SK-N-MC (cell line): ENCODE measurements at regions not wholly inside any gene's neighbourhood (a gene's known extent, or its start where the extent isn't known, plus 50 kb on each side); places are given as distances from the start of the nearest gene placed in this dataset.

Experiments used
- EZH2 ChIP-seq: fragments of 200-600 bp; sonication (generic); IDR thresholded peaks from one replicate; pipeline ENCODE4 v1.6.1; 2017; ENCODE audit warnings: antibody characterized with exemption
- FOXP2 ChIP-seq: optimal IDR thresholded peaks from 2 replicates; pipeline ENCODE3; 2011; ENCODE audit warnings: mild to moderate bottlenecking, moderate library complexity; ENCODE audit not compliant: insufficient read depth; ENCODE audit errors: extremely low read length, control extremely low read depth
- POLR2AphosphoS5 ChIP-seq: IDR thresholded peaks from 2 replicates; pipeline ENCODE4 v1.6.1; 2012; ENCODE audit warnings: mild to moderate bottlenecking, low read depth, low read length, borderline replicate concordance

- TF ChIP-seq POLR2AphosphoS5 = no peak
- TF ChIP-seq EZH2 = no peak
- no peak for TF ChIP-seq FOXP2
These were observed 173.4 kb downstream of the MIAT start for GRCh38 chr22:26830837-26831236.
